Loucy (cell line): ENCODE measurements at regions not wholly inside any gene's neighbourhood (a gene's known extent, or its start where the extent isn't known, plus 50 kb on each side); places are given as distances from the start of the nearest gene placed in this dataset.

Source experiments
- H2AFZ ChIP-seq: fragments of 200-600 bp; sonication (generic); 2 replicates; pipeline ENCODE4 v1.6.0; 2016; ENCODE audit warnings: antibody characterized with exemption, mild to moderate bottlenecking, low read length, moderate library complexity
- H3F3A ChIP-seq: fragments of 200-600 bp; 2 replicates; pipeline ENCODE4 v1.6.0; 2016; ENCODE audit warnings: antibody characterized with exemption, low read depth, mild to moderate bottlenecking
- H3K27me3 ChIP-seq: fragments of 200-600 bp; sonication (generic); 2 replicates; pipeline ENCODE4 v1.6.1; 2014; ENCODE audit warnings: low read length, mild to moderate bottlenecking; ENCODE audit not compliant: insufficient read depth, poor library complexity, severe bottlenecking
- H3K36me3 ChIP-seq: fragments of 200-600 bp; sonication (generic); 2 replicates; pipeline ENCODE4 v1.6.1; 2016; ENCODE audit warnings: low read length; ENCODE audit not compliant: insufficient read depth
- H3K4me1 ChIP-seq: fragments of 200-600 bp; sonication (generic); 2 replicates; pipeline ENCODE4 v1.5.1; 2014; ENCODE audit warnings: low read length, mild to moderate bottlenecking; ENCODE audit not compliant: insufficient read depth, poor library complexity, severe bottlenecking
- H3K4me2 ChIP-seq: fragments of 200-600 bp; sonication (generic); 2 replicates; pipeline ENCODE4 v1.6.0; 2014; ENCODE audit warnings: antibody characterized with exemption, low read length, low read depth, mild to moderate bottlenecking; ENCODE audit not compliant: poor library complexity, severe bottlenecking
- H3K4me3 ChIP-seq: fragments of 200-600 bp; sonication (generic); 2 replicates; pipeline ENCODE4 v1.5.1; 2014; ENCODE audit warnings: low read length, mild to moderate bottlenecking, mixed read lengths; ENCODE audit not compliant: poor library complexity, severe bottlenecking
- H3K79me2 ChIP-seq: fragments of 200-600 bp; sonication (generic); 2 replicates; pipeline ENCODE4 v1.6.1; 2014; ENCODE audit warnings: low read length; ENCODE audit not compliant: insufficient read depth
- H3K9ac ChIP-seq: fragments of 200-600 bp; sonication (generic); 2 replicates; pipeline ENCODE4 v1.6.0; 2014; ENCODE audit warnings: mild to moderate bottlenecking, low read depth, low read length, moderate library complexity; ENCODE audit not compliant: poor library complexity, severe bottlenecking
- H3K9me2 ChIP-seq: fragments of 200-600 bp; sonication (generic); replicated peaks from 2 replicates; pipeline ENCODE4 v1.6.1; 2016; ENCODE audit warnings: low read depth, low read length, mixed read lengths
- H3K9me3 ChIP-seq: fragments of 200-600 bp; sonication (generic); 2 replicates; pipeline ENCODE4 v1.6.1; 2014; ENCODE audit warnings: mild to moderate bottlenecking, antibody characterized with exemption, low read length, low read depth; ENCODE audit not compliant: insufficient read depth
- H4K20me1 ChIP-seq: fragments of 200-600 bp; sonication (generic); 2 replicates; pipeline ENCODE4 v1.6.0; 2014; ENCODE audit warnings: antibody characterized with exemption, low read length, mild to moderate bottlenecking; ENCODE audit not compliant: insufficient read depth, poor library complexity, severe bottlenecking
- EZH2phosphoT487 ChIP-seq: fragments of 200-600 bp; IDR thresholded peaks from 2 replicates; pipeline ENCODE4 v1.6.1; 2018; ENCODE audit warnings: antibody characterized with exemption, mild to moderate bottlenecking, moderate library complexity, borderline replicate concordance
- TF ChIP-seq, protein P1 (sequence below): fragments of 200-600 bp; sonication (generic); conservative IDR thresholded peaks from 2 replicates; pipeline ENCODE4 v1.5.1; 2014; ENCODE audit warnings: mild to moderate bottlenecking, antibody characterized with exemption, low read length

GRCh38 chr1:172971241-172971640 lies 79.5 kb downstream of the TNFSF18 start:
- no peaks in the 10 kb centered on the region for H3F3A ChIP-seq
- no peaks in the 10 kb centered on the region for H3K9me2 ChIP-seq
- no peak overlapping the region for H3K4me2 ChIP-seq
- no peak overlapping the region for H3K4me3 ChIP-seq
- H2AFZ ChIP-seq = no peak overlapping the region
- H3K79me2 ChIP-seq = no peaks in the 10 kb centered on the region
- H3K9ac ChIP-seq = no peak overlapping the region
- no peaks in the 10 kb centered on the region for H3K4me1 ChIP-seq
- no peaks in the 10 kb centered on the region for H3K9me3 ChIP-seq
- H3K27me3 ChIP-seq = no peaks in the 10 kb centered on the region
- H3K36me3 ChIP-seq = no peaks in the 10 kb centered on the region
- TF ChIP-seq EZH2phosphoT487 = no peak
- TF ChIP-seq, protein P1, sequence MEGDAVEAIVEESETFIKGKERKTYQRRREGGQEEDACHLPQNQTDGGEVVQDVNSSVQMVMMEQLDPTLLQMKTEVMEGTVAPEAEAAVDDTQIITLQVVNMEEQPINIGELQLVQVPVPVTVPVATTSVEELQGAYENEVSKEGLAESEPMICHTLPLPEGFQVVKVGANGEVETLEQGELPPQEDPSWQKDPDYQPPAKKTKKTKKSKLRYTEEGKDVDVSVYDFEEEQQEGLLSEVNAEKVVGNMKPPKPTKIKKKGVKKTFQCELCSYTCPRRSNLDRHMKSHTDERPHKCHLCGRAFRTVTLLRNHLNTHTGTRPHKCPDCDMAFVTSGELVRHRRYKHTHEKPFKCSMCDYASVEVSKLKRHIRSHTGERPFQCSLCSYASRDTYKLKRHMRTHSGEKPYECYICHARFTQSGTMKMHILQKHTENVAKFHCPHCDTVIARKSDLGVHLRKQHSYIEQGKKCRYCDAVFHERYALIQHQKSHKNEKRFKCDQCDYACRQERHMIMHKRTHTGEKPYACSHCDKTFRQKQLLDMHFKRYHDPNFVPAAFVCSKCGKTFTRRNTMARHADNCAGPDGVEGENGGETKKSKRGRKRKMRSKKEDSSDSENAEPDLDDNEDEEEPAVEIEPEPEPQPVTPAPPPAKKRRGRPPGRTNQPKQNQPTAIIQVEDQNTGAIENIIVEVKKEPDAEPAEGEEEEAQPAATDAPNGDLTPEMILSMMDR = no peak
- H4K20me1 ChIP-seq = no peaks in the 10 kb centered on the region

DNA sequence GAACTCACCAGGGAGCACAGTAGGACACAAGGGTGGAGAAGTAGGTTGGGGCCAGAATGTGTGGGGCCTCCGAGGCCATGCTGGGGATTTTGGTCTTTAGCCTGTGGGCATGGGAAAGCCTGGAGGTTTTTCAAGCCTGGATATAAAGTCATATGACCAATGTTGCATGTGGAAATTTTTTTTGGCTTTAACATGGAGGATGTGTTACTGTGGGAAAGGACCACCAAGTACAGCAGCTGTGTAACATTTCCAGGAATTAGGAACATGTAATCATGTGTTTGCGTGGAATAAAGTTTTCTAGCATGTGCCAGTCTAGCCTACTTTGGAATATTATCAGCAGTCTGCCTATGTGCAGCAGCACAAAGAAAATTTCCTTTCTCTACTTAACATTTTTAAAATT lies 78.5 kb downstream of the TNFSF18 start:
- Histone ChIP-seq H3K9me3 (no peaks in the 10 kb centered on the region), H3K36me3 (no peaks in the 10 kb centered on the region), H3K9ac (no peak overlapping the region), H3K4me3 (no peak overlapping the region), H3F3A (no peaks in the 10 kb centered on the region), H3K27me3 (no peaks in the 10 kb centered on the region), H3K79me2 (no peaks in the 10 kb centered on the region), H3K9me2 (no peaks in the 10 kb centered on the region), H4K20me1 (no peaks in the 10 kb centered on the region), H3K4me1 (no peaks in the 10 kb centered on the region), H3K4me2 (no peak overlapping the region), H2AFZ (no peak overlapping the region)
- TF ChIP-seq, protein P1 = no peak
- no peak for TF ChIP-seq EZH2phosphoT487

GRCh38 chr1:172973424-172973823 lies 77.3 kb downstream of the TNFSF18 start:
- Histone ChIP-seq H3K4me1 (no peaks in the 10 kb centered on the region), H3K4me2 (no peak overlapping the region)

More at GRCh38 chr1:172973424-172973823, 77.3 kb downstream of the TNFSF18 start:
- Histone ChIP-seq H2AFZ (no peak overlapping the region), H3K27me3 (no peaks in the 10 kb centered on the region), H3F3A (no peaks in the 10 kb centered on the region), H3K9ac (no peak overlapping the region), H3K4me3 (no peak overlapping the region), H3K9me3 (no peaks in the 10 kb centered on the region), H3K9me2 (no peaks in the 10 kb centered on the region), H3K79me2 (no peaks in the 10 kb centered on the region), H4K20me1 (no peaks in the 10 kb centered on the region), H3K36me3 (no peaks in the 10 kb centered on the region)
- no peak for TF ChIP-seq EZH2phosphoT487
- TF ChIP-seq, protein P1 = no peak
